ENCODE measurements at regions not wholly inside any gene's neighbourhood (a gene's known extent, or its start where the extent isn't known, plus 50 kb on each side); places are given as distances from the start of the nearest gene placed in this dataset.

DNA sequence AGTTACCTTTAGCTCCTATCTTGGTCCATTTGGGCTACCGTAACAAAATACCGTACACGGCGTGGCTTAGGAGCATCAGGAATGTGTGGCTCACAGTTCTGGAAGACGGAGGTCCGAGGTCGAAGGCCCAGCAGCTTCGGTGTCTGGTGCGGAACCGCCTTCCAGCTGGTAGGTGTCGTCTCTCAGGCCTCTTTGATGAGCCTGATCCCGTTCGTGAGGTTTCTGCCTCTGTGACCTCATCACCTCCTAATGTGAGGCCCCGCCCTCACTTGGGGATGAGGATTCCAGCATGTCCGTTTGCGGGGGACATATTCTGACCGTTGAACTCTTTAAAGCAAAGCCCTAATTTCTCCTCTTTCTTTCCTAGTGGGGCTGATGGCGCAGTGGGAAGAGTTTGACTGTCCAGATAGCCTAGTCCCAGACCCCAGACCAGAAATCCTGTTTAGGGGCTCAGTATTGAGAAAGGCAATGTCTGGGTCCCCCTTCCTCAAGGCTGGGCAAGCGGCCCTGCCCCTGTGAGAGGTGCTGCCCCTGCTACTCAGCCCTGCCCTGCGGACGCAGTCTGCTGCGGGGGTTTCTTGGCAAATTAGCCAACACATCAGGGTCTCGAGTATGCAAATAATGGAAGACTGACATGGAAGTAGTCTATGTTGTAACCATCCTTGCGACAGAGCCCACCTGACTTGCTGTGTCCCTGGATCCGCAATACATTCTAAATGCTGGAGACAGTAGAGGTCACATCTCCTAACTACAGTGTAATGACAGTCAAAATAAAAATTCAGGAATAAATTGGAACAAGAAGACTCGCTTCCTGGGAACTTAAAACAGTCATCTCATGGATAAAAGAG is 128.0 kb downstream of the ASB1 start (continued):
- TF ChIP-seq TSHZ2 (CRISPR knock-in tag; IDR thresholded peaks at IDR 0.05), result no peak
- no peak for TF ChIP-seq PPARA (CRISPR knock-in tag; IDR thresholded peaks at IDR 0.05; ENCODE audit: borderline replicate concordance)
- TF ChIP-seq ESRRG (CRISPR knock-in tag; IDR thresholded peaks at IDR 0.05), result no peak
- no peak for TF ChIP-seq ZFP3 (CRISPR knock-in tag; IDR thresholded peaks at IDR 0.05)

- no peak for TF ChIP-seq TCF4 (CRISPR knock-in tag; IDR thresholded peaks at IDR 0.05; ENCODE audit: borderline replicate concordance)
- TF ChIP-seq CSRNP3 (CRISPR knock-in tag; IDR thresholded peaks at IDR 0.05), result no peak
- ATAC-seq, result no peak
These were observed 129.2 kb downstream of the ASB1 start for GRCh38 chr2:238555786-238556542.

DNA sequence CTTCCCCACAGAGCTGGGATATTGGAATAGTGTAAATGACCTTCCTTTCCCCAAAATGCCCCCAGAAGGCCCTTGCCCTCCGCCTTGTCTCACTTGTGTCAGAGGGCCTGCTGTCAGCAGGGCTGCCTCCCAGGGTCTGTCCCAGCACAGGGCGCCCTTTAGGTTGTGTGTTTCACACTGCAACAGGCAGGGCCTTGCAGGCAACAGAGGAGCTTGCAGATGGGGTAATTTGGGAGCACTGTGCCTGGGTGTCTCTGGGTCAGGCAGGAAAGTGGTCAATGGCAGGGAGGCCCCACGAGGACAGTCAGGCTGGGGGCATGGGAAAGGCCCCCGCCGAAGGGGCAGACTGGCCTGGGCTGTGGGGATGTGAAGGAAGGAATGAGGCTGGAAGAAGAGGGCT is 130.7 kb downstream of the ASB1 start:
- TF ChIP-seq CSDC2 (CRISPR knock-in tag; IDR thresholded peaks at IDR 0.05) (no peak), ZNF70 (CRISPR knock-in tag; IDR thresholded peaks at IDR 0.05) (no peak)
- no peak for ATAC-seq

GRCh38 chr2:238557936-238558335 is 131.2 kb downstream of the ASB1 start:
- ATAC-seq, result no peak
- TF ChIP-seq, protein P1, sequence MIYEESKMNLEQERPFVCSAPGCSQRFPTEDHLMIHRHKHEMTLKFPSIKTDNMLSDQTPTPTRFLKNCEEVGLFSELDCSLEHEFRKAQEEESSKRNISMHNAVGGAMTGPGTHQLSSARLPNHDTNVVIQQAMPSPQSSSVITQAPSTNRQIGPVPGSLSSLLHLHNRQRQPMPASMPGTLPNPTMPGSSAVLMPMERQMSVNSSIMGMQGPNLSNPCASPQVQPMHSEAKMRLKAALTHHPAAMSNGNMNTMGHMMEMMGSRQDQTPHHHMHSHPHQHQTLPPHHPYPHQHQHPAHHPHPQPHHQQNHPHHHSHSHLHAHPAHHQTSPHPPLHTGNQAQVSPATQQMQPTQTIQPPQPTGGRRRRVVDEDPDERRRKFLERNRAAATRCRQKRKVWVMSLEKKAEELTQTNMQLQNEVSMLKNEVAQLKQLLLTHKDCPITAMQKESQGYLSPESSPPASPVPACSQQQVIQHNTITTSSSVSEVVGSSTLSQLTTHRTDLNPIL (CRISPR knock-in tag; IDR thresholded peaks at IDR 0.05; ENCODE audit: low read depth), result no peak
- TF ChIP-seq CSRNP3 (CRISPR knock-in tag; IDR thresholded peaks at IDR 0.05) (no peak), ARNTL (CRISPR knock-in tag; IDR thresholded peaks at IDR 0.05; ENCODE audit: borderline replicate concordance, low read depth) (no peak), ZNF70 (CRISPR knock-in tag; IDR thresholded peaks at IDR 0.05) (no peak), ZNF8 (CRISPR knock-in tag; IDR thresholded peaks at IDR 0.05) (no peak), RARB (CRISPR knock-in tag; IDR thresholded peaks at IDR 0.05) (no peak)
- TF ChIP-seq, protein P2, sequence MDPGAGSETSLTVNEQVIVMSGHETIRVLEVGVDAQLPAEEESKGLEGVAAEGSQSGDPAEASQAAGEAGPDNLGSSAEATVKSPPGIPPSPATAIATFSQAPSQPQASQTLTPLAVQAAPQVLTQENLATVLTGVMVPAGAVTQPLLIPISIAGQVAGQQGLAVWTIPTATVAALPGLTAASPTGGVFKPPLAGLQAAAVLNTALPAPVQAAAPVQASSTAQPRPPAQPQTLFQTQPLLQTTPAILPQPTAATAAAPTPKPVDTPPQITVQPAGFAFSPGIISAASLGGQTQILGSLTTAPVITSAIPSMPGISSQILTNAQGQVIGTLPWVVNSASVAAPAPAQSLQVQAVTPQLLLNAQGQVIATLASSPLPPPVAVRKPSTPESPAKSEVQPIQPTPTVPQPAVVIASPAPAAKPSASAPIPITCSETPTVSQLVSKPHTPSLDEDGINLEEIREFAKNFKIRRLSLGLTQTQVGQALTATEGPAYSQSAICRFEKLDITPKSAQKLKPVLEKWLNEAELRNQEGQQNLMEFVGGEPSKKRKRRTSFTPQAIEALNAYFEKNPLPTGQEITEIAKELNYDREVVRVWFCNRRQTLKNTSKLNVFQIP (CRISPR knock-in tag; IDR thresholded peaks at IDR 0.05; ENCODE audit: borderline replicate concordance, low read depth), result no peak

- ATAC-seq, result no peak
- TF ChIP-seq ZNF565 (CRISPR knock-in tag; conservative IDR thresholded peaks at IDR 0.05; ENCODE audit: low read depth) (no peak), ZNF8 (CRISPR knock-in tag; IDR thresholded peaks at IDR 0.05) (no peak), ARNTL (CRISPR knock-in tag; IDR thresholded peaks at IDR 0.05; ENCODE audit: borderline replicate concordance, low read depth) (no peak), ZC3H10 (CRISPR knock-in tag; IDR thresholded peaks at IDR 0.05) (no peak), SNAI2 (CRISPR knock-in tag; IDR thresholded peaks at IDR 0.05) (no peak)
These were observed 131.9 kb downstream of the ASB1 start for GRCh38 chr2:238558456-238559099.
